Activated B cell treated with CpG ODN at 0.5 μM for 24 hours (primary cell): ENCODE measurements at regions not wholly inside any gene's neighbourhood (a gene's known extent, or its start where the extent isn't known, plus 50 kb on each side); places are given as distances from the start of the nearest gene placed in this dataset.

ENCODE experiments used
- ATAC-seq: fragments of 200-7000 bp; cut with Tn5 transposase; one replicate; pipeline ENCODE4 v1.10.0; 2021; ENCODE audit warnings: low read depth, mild to moderate bottlenecking, moderate library complexity
- CTCF ChIA-PET: fragments of 350-600 bp; sonication (Branson Sonifier 250); formaldehyde crosslinking; loops from one replicate; lab custom pipeline; 2021; ENCODE audit warnings: antibody characterized with exemption; lab: Charles Lee
- POLR2A ChIA-PET: fragments of 350-600 bp; sonication (Branson Sonifier 250); formaldehyde crosslinking; loops from one replicate; lab custom pipeline; 2021; ENCODE audit warnings: antibody characterized with exemption; lab: Charles Lee
- DNase-seq: peaks from one replicate; pipeline ENCODE4 v3.0.0; 2022
- H3K27ac Mint-ChIP-seq: one replicate; pipeline ENCODE4 v1.8.0; 2020; ENCODE audit warnings: mixed read lengths
- H3K27me3 Mint-ChIP-seq: one replicate; pipeline ENCODE4 v1.8.0; 2021; ENCODE audit warnings: mixed read lengths
- H3K36me3 Mint-ChIP-seq: one replicate; pipeline ENCODE4 v1.8.0; 2021; ENCODE audit warnings: low read depth, mixed read lengths
- H3K4me1 Mint-ChIP-seq: one replicate; pipeline ENCODE4 v1.8.0; 2021; ENCODE audit warnings: mixed read lengths
- H3K4me3 Mint-ChIP-seq: one replicate; pipeline ENCODE4 v1.8.0; 2020; ENCODE audit warnings: mild to moderate bottlenecking, mixed read lengths
- H3K9me3 Mint-ChIP-seq: one replicate; pipeline ENCODE4 v1.8.0; 2020; ENCODE audit warnings: mixed read lengths
- CTCF ChIP-seq: fragments of 200-600 bp; IDR thresholded peaks from one replicate; pipeline ENCODE4 v1.8.0; 2022; ENCODE audit warnings: antibody characterized with exemption, mild to moderate bottlenecking
- intact Hi-C: fragments of 100-400 bp; cut with micrococcal nuclease; formaldehyde crosslinking; loops from one replicate; pipeline ENCODE4 v1.15.1; 2024

DNA sequence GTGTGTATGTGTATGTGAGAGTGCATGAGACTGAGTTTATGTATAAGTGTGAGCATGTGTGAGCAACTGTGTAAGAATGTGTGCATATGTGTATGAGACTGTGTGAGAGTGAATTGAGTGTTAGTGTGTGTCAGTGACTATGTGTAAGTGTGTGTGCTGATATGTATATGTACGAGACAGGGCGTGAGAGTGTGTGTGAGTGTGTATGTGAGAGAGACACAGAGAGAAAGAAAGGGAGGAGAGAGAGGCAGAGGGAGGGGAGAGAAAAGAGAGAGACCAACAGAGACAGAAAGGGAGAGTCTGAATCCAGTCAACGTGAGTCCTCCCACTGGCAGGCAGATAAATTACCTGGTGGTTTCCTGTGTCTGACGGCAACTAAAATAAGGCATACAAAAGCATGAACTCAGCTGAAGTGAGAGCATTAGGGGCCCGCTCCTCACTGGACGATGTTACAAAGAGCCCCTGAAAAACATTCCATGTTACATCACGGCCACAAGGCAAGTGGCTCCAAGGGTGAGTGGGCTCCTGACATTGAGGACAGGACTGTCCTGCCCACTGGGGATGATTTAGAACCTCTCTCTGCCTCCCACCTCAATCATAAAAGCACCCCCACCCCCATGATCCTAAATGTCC, 66.6 kb upstream of the TIAM1 start:
- no peaks in the 10 kb centered on the region for H3K4me1 Mint-ChIP-seq
- POLR2A ChIA-PET, result no interaction called here
- intact Hi-C loops, result no loop called here

GRCh38 chr21:31409831-31410487, 65.9 kb upstream of the TIAM1 start:
- Mint-ChIP-seq H3K36me3 (no peaks in the 10 kb centered on the region), H3K4me3 (no peak overlapping the region), H3K9me3 (no peaks in the 10 kb centered on the region), H3K27ac (no peak overlapping the region), H3K4me1 (no peaks in the 10 kb centered on the region), H3K27me3 (no peaks in the 10 kb centered on the region)
- POLR2A ChIA-PET, result no interaction called here
- CTCF ChIA-PET, result no interaction called here
- ATAC-seq, result no peak
- TF ChIP-seq CTCF, result no peak
- intact Hi-C loops, result no loop called here
- DNase-seq, result no peak

More for the DNA sequence above, 66.6 kb upstream of the TIAM1 start:
- TF ChIP-seq CTCF, result no peak
- Mint-ChIP-seq H3K27me3 (no peaks in the 10 kb centered on the region), H3K9me3 (no peaks in the 10 kb centered on the region), H3K27ac (no peak overlapping the region), H3K4me3 (no peak overlapping the region), H3K36me3 (no peaks in the 10 kb centered on the region)
- CTCF ChIA-PET, result no interaction called here
- no peak for ATAC-seq
- no peak for DNase-seq

DNA sequence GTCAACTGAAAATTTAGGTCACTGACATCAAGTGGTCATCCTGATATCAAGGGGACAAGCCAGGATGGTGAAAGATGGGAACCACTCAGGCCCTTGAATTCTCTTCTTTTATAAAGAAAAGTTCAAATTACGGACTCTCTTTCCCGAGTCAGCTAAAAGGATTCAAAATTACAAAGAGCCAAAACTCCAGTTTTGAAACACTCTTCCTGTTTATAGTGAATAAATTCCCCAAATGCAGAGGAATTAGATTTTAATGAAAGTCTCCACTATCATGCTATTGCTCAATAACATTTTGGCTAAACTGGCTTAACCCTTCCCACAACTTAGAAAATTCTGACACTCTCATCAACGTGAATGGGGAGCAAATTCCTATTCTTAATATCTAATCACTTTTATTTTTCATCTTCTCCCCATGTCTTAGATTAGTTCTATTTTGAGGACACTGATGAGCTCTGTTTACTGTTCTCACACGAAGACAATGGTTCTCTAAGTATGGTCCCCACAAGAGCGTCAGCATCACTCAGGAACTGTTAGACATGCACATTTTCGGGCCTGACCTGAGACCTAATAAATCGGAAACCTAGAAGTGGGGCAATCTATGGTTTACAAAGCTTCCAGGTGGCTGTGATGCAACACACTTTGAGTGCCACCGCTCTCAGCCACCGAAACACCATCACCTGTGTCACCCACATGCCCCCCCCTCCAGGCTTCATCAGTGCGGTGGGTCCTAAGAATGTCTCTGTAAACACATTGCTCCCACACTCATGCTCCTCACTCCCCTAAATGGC, 64.4 kb upstream of the TIAM1 start:
- H3K4me3 Mint-ChIP-seq, result no peak overlapping the region
- POLR2A ChIA-PET, result no interaction called here
- intact Hi-C loops, result no loop called here

GRCh38 chr21:31406510-31406909, 62.4 kb upstream of the TIAM1 start:
- ATAC-seq (no peak), DNase-seq (no peak)
- H3K27ac Mint-ChIP-seq, result no peak overlapping the region
- CTCF ChIA-PET, result no interaction called here
- no peaks in the 10 kb centered on the region for H3K9me3 Mint-ChIP-seq
- no peaks in the 10 kb centered on the region for H3K4me1 Mint-ChIP-seq
- no peak for TF ChIP-seq CTCF
- H3K36me3 Mint-ChIP-seq, result no peaks in the 10 kb centered on the region
- intact Hi-C loops, result no loop called here
- no peaks in the 10 kb centered on the region for H3K27me3 Mint-ChIP-seq
- POLR2A ChIA-PET, result no interaction called here
- H3K4me3 Mint-ChIP-seq, result no peak overlapping the region

More for the DNA sequence above, 64.4 kb upstream of the TIAM1 start:
- no peaks in the 10 kb centered on the region for H3K4me1 Mint-ChIP-seq
- no peak overlapping the region for H3K27ac Mint-ChIP-seq
- ATAC-seq (no peak), DNase-seq (no peak)
- no peaks in the 10 kb centered on the region for H3K9me3 Mint-ChIP-seq
- CTCF ChIA-PET, result no interaction called here
- H3K27me3 Mint-ChIP-seq, result no peaks in the 10 kb centered on the region
- no peaks in the 10 kb centered on the region for H3K36me3 Mint-ChIP-seq
- TF ChIP-seq CTCF, result no peak

- Mint-ChIP-seq H3K9me3 (no peaks in the 10 kb centered on the region), H3K27ac (no peak overlapping the region), H3K4me1 (no peaks in the 10 kb centered on the region), H3K36me3 (no peaks in the 10 kb centered on the region), H3K27me3 (no peaks in the 10 kb centered on the region), H3K4me3 (no peak overlapping the region)
- POLR2A ChIA-PET, result interaction anchor here (0.6 kb wide), 1 partner anchor 1694 kb away, joined by 3 read pairs; no protein-coding TSS in a partner anchor
- no peak for TF ChIP-seq CTCF
- CTCF ChIA-PET, result no interaction called here
- DNase-seq (no peak), ATAC-seq (no peak)
- intact Hi-C loops, result no loop called here
Measured at GRCh38 chr21:31405604-31406003, 61.5 kb upstream of the TIAM1 start.
